RWPE2 (cell line): ENCODE measurements at regions not wholly inside any gene's neighbourhood (a gene's known extent, or its start where the extent isn't known, plus 50 kb on each side); places are given as distances from the start of the nearest gene placed in this dataset.

Experiments used
- ATAC-seq: fragments of 200-7000 bp; cut with Tn5 transposase; 3 replicates; pipeline ENCODE4 v1.9.1; 2021; ENCODE audit warnings: low read depth
- DNase-seq: peaks from one replicate; pipeline ENCODE4 v3.0.0-alpha.2; 2020; ENCODE audit warnings: low spot score
- H3K27ac ChIP-seq: fragments of 450-650 bp; 2 replicates; pipeline ENCODE4 v1.5.1; 2017; ENCODE audit warnings: mild to moderate bottlenecking; ENCODE audit not compliant: poor library complexity, severe bottlenecking
- H3K27me3 ChIP-seq: fragments of 250-450 bp; sonication (Bioruptor Pico); 2 replicates; pipeline ENCODE4 v1.5.1; 2021; ENCODE audit warnings: mild to moderate bottlenecking, moderate library complexity; ENCODE audit not compliant: insufficient read depth, poor library complexity, severe bottlenecking
- H3K36me3 ChIP-seq: fragments of 250-450 bp; sonication (Bioruptor Pico); 2 replicates; pipeline ENCODE4 v1.5.1; 2020; ENCODE audit warnings: low read depth, mild to moderate bottlenecking, moderate library complexity
- H3K4me1 ChIP-seq: fragments of 250-450 bp; sonication (Bioruptor Pico); 2 replicates; pipeline ENCODE4 v1.5.1; 2021; ENCODE audit warnings: mild to moderate bottlenecking, moderate library complexity; ENCODE audit not compliant: insufficient read depth, poor library complexity, severe bottlenecking
- H3K4me3 ChIP-seq: fragments of 250-450 bp; sonication (Bioruptor Pico); 2 replicates; pipeline ENCODE4 v1.5.1; 2021; ENCODE audit warnings: mild to moderate bottlenecking, moderate library complexity; ENCODE audit not compliant: severe bottlenecking
- H3K9me3 ChIP-seq: fragments of 250-450 bp; sonication (Bioruptor Pico); 2 replicates; pipeline ENCODE4 v1.5.1; 2021; ENCODE audit warnings: mild to moderate bottlenecking, moderate library complexity; ENCODE audit not compliant: severe bottlenecking
- TF ChIP-seq, protein P1 (sequence below): fragments of 450-650 bp; IDR thresholded peaks from one replicate; pipeline ENCODE4 v1.5.1; 2017; ENCODE audit warnings: mild to moderate bottlenecking, moderate library complexity; ENCODE audit not compliant: poor library complexity, severe bottlenecking

- H3K27me3 ChIP-seq: no peaks in the 10 kb centered on the region
- H3K36me3 ChIP-seq: no peaks in the 10 kb centered on the region
- H3K9me3 ChIP-seq: no peaks in the 10 kb centered on the region
- TF ChIP-seq, protein P1, sequence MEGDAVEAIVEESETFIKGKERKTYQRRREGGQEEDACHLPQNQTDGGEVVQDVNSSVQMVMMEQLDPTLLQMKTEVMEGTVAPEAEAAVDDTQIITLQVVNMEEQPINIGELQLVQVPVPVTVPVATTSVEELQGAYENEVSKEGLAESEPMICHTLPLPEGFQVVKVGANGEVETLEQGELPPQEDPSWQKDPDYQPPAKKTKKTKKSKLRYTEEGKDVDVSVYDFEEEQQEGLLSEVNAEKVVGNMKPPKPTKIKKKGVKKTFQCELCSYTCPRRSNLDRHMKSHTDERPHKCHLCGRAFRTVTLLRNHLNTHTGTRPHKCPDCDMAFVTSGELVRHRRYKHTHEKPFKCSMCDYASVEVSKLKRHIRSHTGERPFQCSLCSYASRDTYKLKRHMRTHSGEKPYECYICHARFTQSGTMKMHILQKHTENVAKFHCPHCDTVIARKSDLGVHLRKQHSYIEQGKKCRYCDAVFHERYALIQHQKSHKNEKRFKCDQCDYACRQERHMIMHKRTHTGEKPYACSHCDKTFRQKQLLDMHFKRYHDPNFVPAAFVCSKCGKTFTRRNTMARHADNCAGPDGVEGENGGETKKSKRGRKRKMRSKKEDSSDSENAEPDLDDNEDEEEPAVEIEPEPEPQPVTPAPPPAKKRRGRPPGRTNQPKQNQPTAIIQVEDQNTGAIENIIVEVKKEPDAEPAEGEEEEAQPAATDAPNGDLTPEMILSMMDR: no peak
- DNase-seq (no peak), ATAC-seq (no peak)
- H3K4me1 ChIP-seq: no peaks in the 10 kb centered on the region
- H3K4me3 ChIP-seq: no peak overlapping the region
- no peak overlapping the region for H3K27ac ChIP-seq
Measured at GRCh38 chr2:105600949-105601794, 143.5 kb upstream of the NCK2 start.

- ATAC-seq (no peak), DNase-seq (no peak)
- H3K9me3 ChIP-seq: no peaks in the 10 kb centered on the region
- no peaks in the 10 kb centered on the region for H3K36me3 ChIP-seq
- TF ChIP-seq, protein P1: no peak
- H3K27me3 ChIP-seq: no peaks in the 10 kb centered on the region
- H3K27ac ChIP-seq: no peak overlapping the region
- H3K4me1 ChIP-seq: no peaks in the 10 kb centered on the region
- no peak overlapping the region for H3K4me3 ChIP-seq
Measured at GRCh38 chr2:105600602-105600948, 144.1 kb upstream of the NCK2 start.

DNA sequence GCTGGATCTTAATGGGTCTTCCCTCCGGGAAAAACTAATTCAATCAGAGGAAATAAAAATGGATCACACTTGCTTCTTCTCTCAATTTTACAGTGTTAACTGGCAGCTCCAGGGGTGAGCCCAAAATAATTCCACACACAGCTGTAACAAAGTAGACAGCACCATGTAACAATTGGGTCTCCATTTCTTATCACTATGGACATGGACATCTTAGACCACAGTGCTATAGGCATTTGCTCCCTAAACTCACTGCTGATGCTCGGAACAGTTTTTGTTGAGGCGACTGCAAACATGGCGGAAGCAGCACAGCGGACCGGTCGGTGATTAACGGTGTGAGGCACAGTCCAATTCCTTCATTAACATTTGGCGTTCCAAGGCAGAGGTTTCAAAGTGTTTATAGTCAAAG is 144.7 kb upstream of the NCK2 start:
- no peaks in the 10 kb centered on the region for H3K4me1 ChIP-seq
- no peak overlapping the region for H3K27ac ChIP-seq
- no peak for ATAC-seq
- TF ChIP-seq, protein P1: no peak
- H3K9me3 ChIP-seq: no peaks in the 10 kb centered on the region
- DNase-seq: no peak
- no peaks in the 10 kb centered on the region for H3K36me3 ChIP-seq
- no peaks in the 10 kb centered on the region for H3K27me3 ChIP-seq
- no peak overlapping the region for H3K4me3 ChIP-seq

- TF ChIP-seq, protein P1: no peak
- no peaks in the 10 kb centered on the region for H3K4me1 ChIP-seq
- no peak overlapping the region for H3K27ac ChIP-seq
- H3K9me3 ChIP-seq: no peaks in the 10 kb centered on the region
- DNase-seq (no peak), ATAC-seq (no peak)
- no peaks in the 10 kb centered on the region for H3K27me3 ChIP-seq
- no peaks in the 10 kb centered on the region for H3K36me3 ChIP-seq
- no peak overlapping the region for H3K4me3 ChIP-seq
Measured at GRCh38 chr2:105598829-105599698, 145.6 kb upstream of the NCK2 start.
